GM19463 (cell line): ENCODE measurements at regions not wholly inside any gene's neighbourhood (a gene's known extent, or its start where the extent isn't known, plus 50 kb on each side); places are given as distances from the start of the nearest gene placed in this dataset.
"Not testable (repeated sequence)": the region's sequence is repeated elsewhere in the genome, so short reads cannot be mapped to it uniquely, and the experiment has no call there.

Experiments used
- ATAC-seq: cut with Tn5 transposase; IDR thresholded peaks from one replicate; pipeline ENCODE4 v1.9.1; 2021; ENCODE audit warnings: mild to moderate bottlenecking, moderate library complexity; ENCODE audit not compliant: unreplicated experiment

- ATAC-seq: no peak
Observed at GRCh38 chr9:24351973-24352372, 193.7 kb downstream of the IZUMO3 start.

DNA sequence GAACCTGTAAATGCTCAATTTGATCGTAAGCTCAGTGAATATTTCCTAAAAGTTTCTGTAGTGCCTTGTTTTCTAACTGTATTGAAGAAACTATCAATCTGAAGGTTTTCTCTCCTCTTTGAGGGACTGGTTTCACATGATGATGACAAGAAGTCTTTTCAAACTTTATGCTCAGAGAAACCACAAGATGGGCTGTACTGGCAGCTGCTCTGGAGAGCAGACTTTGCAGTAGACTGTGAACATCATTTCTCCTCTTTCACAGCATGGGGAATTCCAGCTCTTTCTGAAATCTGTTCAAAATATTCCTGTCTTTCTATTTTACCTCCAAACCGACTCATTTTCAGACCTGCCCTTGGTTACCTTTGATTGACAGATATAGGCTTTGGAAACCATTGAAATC lies 194.4 kb downstream of the IZUMO3 start:
- no peak for ATAC-seq

- ATAC-seq: no peak
Observed at GRCh38 chr9:24342457-24342856, 203.2 kb downstream of the IZUMO3 start.

DNA sequence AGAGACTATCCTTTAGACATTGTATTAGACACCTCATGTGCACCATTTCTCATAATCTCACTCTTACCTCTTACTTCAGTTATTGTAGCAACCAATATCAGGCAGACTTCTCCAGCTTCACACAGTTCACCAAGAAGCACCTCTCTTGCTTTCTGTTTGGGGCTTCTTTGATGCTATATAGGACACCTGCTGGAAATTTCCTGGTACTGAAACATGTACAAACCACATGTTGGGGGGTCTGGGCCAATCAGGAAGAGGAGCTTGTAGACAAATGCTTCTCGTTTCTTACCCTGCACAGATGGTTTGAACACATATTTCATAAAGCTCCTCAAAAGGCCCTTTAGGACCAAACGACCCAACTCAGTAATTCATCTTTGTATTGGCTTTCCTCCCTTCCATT lies 212.1 kb downstream of the IZUMO3 start:
- no peak for ATAC-seq

- ATAC-seq: no peak
Observed at GRCh38 chr9:24298912-24299311, 246.8 kb downstream of the IZUMO3 start.

DNA sequence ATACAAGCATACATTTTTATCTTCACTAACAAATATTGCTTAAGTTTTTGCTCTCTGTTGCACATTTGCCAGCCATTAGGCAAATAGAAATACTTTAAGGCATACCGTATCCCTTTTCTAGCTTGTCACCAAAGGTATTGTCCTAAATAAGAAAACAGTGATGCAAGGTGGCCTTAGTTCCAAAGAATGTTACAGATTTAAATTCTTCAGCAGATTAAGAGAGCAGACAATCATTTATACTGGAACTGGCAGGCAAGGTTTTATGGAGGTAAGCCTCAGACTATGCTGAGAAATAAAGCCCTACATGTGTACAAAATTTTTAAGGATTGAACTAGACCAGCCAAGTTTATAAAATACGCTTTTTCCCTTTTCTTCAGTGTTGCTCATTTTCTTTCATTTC lies 247.8 kb downstream of the IZUMO3 start:
- no peak for ATAC-seq

DNA sequence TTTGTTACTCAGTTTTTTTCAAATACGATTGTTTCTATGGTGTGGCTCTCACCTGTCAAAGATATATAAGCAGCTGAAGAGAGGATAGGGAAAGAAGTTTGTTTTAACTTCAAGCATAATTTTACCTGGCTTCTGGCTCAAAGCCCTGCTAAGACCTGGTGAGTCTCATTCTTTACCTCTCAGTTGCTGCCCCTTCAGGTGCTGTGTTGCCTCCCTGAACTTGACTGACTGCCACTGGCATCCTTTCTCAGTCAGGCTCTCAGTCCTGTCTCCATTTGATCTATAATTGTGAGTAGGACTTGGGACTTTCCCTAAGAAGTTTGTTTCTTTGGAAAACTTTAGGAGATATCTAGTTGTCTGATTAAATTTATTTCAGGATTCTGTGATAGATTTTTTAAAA lies 249.6 kb downstream of the IZUMO3 start:
- no peak for ATAC-seq

DNA sequence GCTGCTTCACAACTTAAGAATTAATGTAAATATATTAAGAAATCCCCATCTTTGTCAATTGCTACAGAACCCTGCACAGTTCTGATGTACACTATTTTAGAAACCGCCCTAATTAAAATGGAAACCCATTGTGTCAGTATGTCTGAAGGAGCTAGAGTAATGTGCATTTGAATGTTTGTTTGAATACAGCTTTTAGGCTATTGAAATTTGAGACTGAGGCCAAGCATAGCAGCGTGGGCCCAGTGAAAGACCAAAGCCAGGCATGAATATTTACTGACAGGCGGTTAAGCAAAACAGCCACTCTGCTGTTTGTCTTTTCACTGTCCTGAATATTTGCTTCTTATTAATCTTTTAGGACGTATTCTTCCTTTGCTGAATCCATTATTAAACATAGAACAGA lies 252.3 kb downstream of the IZUMO3 start:
- no peak for ATAC-seq

GRCh38 chr9:24286761-24287160 lies 258.9 kb downstream of the IZUMO3 start:
- no peak for ATAC-seq

DNA sequence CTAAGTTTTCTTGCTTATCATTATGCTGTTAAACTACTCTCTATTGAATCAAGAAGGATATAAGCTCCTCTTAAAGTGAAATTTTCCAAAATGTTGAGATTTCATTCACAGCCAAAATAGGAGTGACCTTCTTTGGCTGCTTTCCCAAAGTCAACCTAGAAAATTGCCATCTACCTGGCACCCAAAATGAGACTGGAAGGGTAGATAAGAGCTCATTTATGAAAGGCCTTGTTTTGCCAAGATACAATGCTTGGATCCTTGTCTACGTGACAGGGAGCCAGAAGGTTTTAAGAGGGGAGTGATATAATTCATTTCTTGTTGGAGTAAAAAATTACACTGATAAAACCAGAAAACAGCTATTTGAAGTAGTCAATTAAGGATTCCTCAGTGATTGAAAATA lies 287.1 kb downstream of the IZUMO3 start:
- ATAC-seq: no peak

- ATAC-seq: no peak
Observed at GRCh38 chr9:24257726-24258125, 288.0 kb downstream of the IZUMO3 start.

DNA sequence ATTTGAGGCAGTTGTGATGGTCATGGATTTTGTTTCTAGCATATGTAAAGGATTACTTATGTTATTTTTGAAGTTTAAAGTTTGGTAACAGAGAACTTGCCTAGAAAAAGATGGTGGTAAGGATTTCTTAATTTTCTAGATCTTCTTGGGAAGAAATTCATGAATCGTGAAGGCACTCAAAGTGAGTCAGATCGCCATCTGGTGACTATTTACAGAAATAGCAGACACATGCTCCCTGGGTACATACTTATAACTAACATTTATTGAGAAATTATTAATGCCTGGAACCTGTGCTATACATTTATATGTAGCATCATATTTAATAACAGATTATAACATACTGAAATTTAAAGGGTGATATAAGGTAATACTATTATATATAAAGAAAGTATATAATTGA lies 299.7 kb downstream of the IZUMO3 start:
- ATAC-seq: no peak

GRCh38 chr9:24242576-24242975 lies 303.1 kb downstream of the IZUMO3 start:
- no peak for ATAC-seq

DNA sequence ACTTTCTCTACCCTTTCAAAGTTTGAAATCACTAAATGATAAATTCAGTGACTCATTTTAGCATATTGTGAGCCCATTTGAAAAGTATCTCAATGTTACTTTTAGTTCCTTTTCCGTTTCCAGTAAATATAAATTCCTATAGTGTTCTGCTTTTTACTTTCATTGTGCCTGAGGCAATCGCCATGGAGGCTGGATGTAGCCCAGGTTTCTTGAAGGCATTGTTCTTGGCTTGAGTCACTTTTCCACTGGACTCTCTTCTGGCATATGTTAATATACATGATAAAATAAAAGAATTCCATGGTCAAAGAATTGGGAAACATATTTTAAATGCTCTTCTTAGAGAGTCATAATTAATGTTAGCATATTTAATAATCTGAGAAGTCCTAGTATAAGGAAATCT lies 327.0 kb downstream of the IZUMO3 start:
- no peak for ATAC-seq

DNA sequence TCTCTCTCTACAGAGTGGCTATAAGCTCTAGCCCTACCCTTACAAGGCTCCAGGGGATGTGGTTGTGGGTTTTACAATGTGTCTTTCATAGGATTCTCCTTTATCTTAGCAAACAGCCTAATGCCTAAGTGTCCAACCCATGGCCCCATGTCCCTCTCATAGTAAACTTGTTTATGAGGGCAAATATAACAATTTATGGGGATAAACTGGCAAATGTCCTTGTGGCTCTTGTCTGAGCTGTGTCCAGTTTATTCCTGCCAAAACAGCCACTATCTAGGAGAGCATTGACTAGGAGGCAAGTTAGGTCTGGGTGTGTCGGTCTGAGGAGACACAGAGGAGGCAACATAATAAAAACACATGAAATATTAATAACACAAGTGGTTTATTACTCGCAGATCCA lies 335.1 kb downstream of the IZUMO3 start:
- ATAC-seq: no peak

DNA sequence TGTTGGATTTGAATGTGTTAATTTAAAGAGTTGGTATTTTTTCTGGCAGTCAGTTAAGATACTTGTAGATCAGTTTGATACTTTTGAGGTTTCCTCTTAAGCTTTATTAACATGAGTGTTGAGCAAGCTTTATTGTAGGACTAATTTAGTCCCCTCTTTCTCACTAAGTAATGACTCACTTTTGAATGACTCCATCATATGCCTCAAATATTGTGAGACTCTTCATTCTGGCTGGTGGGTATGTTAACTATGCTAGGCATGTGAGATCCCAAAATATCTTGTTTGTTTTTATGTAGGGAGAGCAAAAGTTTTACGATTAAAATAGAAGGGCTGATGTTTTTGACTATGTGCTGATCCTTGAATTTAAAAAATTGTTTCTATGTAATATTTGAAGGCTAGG lies 355.7 kb downstream of the IZUMO3 start:
- ATAC-seq: no peak

GRCh38 chr9:24180572-24180971 lies 354.5 kb upstream of the ELAVL2 start:
- not testable (repeated sequence) for ATAC-seq

DNA sequence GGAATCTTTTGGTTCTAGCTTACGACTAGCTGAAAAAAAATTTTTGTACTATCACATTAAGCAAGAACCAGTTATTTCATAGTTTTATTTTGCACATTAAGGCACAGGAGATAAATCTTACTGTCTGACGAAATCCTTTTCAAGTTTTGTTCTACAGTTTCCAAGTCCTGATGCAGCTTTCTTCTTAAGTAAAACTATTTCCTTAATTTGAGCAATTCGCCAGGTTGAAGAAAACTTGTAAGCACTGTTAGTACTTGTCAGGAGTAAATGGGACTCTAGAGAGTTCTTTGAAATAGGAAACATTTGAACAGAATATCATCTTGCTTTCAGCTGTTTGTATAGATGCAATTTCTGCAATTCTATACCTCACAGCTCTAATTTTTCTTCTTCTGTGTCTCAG lies 318.8 kb upstream of the ELAVL2 start:
- no peak for ATAC-seq

DNA sequence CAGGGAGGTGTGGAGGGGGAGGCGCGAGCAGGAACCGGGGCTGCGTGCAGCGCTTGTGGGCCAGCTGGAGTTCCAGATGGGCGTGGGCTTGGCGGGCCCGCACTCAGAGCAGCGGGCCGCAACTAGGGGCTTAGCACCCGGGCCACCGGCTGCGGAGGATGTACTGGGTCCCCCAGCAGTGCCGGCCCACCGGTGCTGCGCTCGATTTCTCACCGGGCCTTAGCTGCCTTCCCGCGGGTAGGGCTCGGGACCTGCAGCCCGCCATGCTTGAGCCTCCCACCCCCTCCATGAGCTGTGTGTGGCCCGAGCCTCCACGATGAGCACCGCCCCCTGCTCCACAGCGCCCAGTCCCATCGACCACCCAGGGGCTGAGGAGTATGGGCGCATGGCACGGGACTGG lies 309.0 kb upstream of the ELAVL2 start:
- ATAC-seq: not testable (repeated sequence)

- ATAC-seq: no peak
Observed at GRCh38 chr9:24132244-24132643, 306.2 kb upstream of the ELAVL2 start.

- no peak for ATAC-seq
Observed at GRCh38 chr9:24127519-24127918, 301.5 kb upstream of the ELAVL2 start.

- ATAC-seq: no peak
Observed at GRCh38 chr9:24118190-24118589, 292.1 kb upstream of the ELAVL2 start.

DNA sequence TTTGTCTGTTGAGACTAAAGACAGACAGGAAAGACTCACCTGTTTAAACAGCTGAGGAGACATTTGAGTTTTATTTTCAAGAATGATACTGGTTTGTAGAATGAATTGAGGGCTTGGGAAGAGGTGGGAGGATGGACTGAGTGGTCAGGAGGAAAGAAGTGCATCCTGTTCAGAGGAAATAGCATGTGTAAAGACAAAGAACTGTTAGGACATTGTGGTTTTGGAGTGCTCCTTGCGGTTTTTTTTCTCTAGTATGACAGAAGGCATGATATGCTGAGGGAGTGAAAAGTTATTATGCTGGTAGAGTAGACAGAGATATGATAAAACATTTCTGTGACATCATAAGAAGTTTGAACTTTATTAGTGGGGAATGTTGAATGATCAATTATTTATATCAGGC lies 270.7 kb upstream of the ELAVL2 start:
- ATAC-seq: no peak

DNA sequence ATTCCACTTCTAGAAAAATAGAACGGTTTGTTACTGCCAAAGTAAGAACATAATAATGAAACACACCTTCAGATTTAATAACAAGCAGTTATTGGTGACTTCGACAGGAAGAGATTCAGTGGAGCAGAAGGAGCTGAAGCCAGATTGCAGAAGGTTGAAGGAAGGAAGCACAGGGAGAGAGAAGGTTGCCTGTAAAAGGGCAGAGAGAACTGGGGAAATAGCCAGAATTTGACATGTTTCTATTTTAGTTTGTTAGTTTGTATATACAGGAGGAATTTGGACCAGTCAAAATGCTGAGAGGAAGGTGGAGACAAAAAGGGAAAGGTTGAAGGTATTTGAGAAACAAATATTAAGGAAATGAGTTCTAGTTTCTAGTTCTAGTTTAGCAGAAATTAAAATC lies 269.2 kb upstream of the ELAVL2 start:
- no peak for ATAC-seq
